Astrocyte of the spinal cord (primary cell): ENCODE measurements at regions not wholly inside any gene's neighbourhood (a gene's known extent, or its start where the extent isn't known, plus 50 kb on each side); places are given as distances from the start of the nearest gene placed in this dataset.
"Not testable (repeated sequence)": the region's sequence is repeated elsewhere in the genome, so short reads cannot be mapped to it uniquely, and the experiment has no call there.

Experiments
- DNase-seq: peaks from one replicate; pipeline ENCODE4 v3.0.0; 2011; ENCODE audit warnings: low read depth, low spot score
- H3K4me3 ChIP-seq: 2 replicates; pipeline ENCODE4 v1.5.1; 2011; ENCODE audit warnings: low read depth, mild to moderate bottlenecking, low read length, moderate library complexity
- CTCF ChIP-seq: IDR thresholded peaks from 2 replicates; pipeline ENCODE4 v1.5.1; 2012; ENCODE audit warnings: low read depth, mild to moderate bottlenecking, low read length, inconsistent platforms
- in situ Hi-C: cut with HindIII; loops from 2 replicates; pipeline ENCODE4 v1.10.0; 2017; ENCODE audit warnings: low sequenced_read_pairs

- TF ChIP-seq CTCF = peak; percentile 58
- in situ Hi-C loops = no loop called here
- peak; percentile 81 for DNase-seq
- no peak overlapping the region for H3K4me3 ChIP-seq
Observed at GRCh38 chr11:13210424-13210823, 67.2 kb upstream of the BMAL1 start.

- in situ Hi-C loops = no loop called here
- H3K4me3 ChIP-seq = no peak overlapping the region
- DNase-seq = no peak
- TF ChIP-seq CTCF = no peak
Observed at GRCh38 chr11:13214276-13214675, 63.3 kb upstream of the BMAL1 start.

- no peak overlapping the region for H3K4me3 ChIP-seq
- no peak for TF ChIP-seq CTCF
- peak; percentile 81 for DNase-seq
- in situ Hi-C loops = no loop called here
Observed at GRCh38 chr11:13215149-13215548, 62.4 kb upstream of the BMAL1 start.

GRCh38 chr11:13216019-13216710 is 61.4 kb upstream of the BMAL1 start:
- H3K4me3 ChIP-seq = no peak overlapping the region
- TF ChIP-seq CTCF = no peak
- DNase-seq = peak; percentile 97
- in situ Hi-C loops = no loop called here

GRCh38 chr11:13216711-13217075 is 60.9 kb upstream of the BMAL1 start:
- no peak for DNase-seq
- H3K4me3 ChIP-seq = no peak overlapping the region
- TF ChIP-seq CTCF = no peak
- in situ Hi-C loops = no loop called here

GRCh38 chr11:13218685-13219084 is 58.9 kb upstream of the BMAL1 start:
- H3K4me3 ChIP-seq, in situ Hi-C loops, DNase-seq: not testable (repeated sequence)

GRCh38 chr11:13220148-13220547 is 57.4 kb upstream of the BMAL1 start:
- TF ChIP-seq CTCF = no peak
- in situ Hi-C loops = no loop called here
- H3K4me3 ChIP-seq = no peak overlapping the region
- no peak for DNase-seq
